Right atrium auricular region (tissue), 2 donors: ENCODE measurements at regions not wholly inside any gene's neighbourhood (a gene's known extent, or its start where the extent isn't known, plus 50 kb on each side); places are given as distances from the start of the nearest gene placed in this dataset.

ENCODE experiments used
- DNase-seq: peaks from one replicate; pipeline ENCODE4 v3.0.0-alpha.2; 2019; ENCODE audit warnings: low spot score
- H3K27ac ChIP-seq, 2 donors: fragments of 200-600 bp; sonication (generic); 1 replicate in 1 of 2; 2 replicates in 1 of 2; pipeline ENCODE4 v1.5.1; 2016 to 2019
- H3K27me3 ChIP-seq, 2 donors: fragments of 200-600 bp; sonication (generic); one replicate each; pipeline versions ENCODE4 v1.5.1 to v1.6.0; 2017 to 2019
- H3K36me3 ChIP-seq: fragments of 200-600 bp; sonication (generic); one replicate; pipeline ENCODE4 v1.5.1; 2016
- H3K4me1 ChIP-seq, 2 donors: fragments of 200-600 bp; sonication (generic); one replicate each; pipeline versions ENCODE4 v1.5.1 to v1.6.0; 2017 to 2019
- H3K4me3 ChIP-seq, 2 donors: fragments of 200-600 bp; sonication (generic); 1 replicate in 1 of 2; 2 replicates in 1 of 2; pipeline ENCODE4 v1.5.1; 2017 to 2019; ENCODE audit warnings: mild to moderate bottlenecking in 1 of 2, moderate library complexity in 1 of 2
- H3K9me3 ChIP-seq, 2 donors: fragments of 200-600 bp; sonication (generic); one replicate each; pipeline ENCODE4 v1.5.1; 2019
- TF ChIP-seq, protein P1 (sequence below), 2 donors: fragments of 200-600 bp; sonication (generic); IDR thresholded peaks; one replicate each; pipeline ENCODE4 v1.5.1; 2019; ENCODE audit warnings: antibody characterized with exemption in 2 of 2

DNA sequence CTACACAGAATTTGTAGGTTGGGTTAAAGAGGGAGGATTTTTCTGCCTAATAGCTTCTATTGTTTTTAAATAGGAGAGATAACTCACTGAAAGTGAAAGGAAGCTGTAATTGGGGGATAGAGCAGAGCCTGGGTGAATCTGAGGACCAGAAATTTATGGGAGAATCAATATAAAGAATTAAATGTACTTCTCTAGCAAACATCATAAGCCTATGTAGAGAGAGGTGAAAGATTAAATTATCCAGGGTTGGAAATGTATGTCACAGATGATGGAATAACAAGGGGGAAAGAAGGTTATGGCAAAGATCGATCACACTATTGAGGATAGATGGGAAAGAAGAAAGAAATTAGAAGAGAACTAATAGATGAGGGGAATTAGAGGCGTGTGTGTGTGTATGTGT, 104.4 kb upstream of the DCAF8L1 start:
- Histone ChIP-seq H3K4me3 (no peak overlapping the region), H3K4me1 (no peaks in the 10 kb centered on the region), H3K27me3 (no peaks in the 10 kb centered on the region), H3K9me3 (no peaks in the 10 kb centered on the region), H3K36me3 (no peaks in the 10 kb centered on the region), H3K27ac (no peak overlapping the region)
- TF ChIP-seq, protein P1, sequence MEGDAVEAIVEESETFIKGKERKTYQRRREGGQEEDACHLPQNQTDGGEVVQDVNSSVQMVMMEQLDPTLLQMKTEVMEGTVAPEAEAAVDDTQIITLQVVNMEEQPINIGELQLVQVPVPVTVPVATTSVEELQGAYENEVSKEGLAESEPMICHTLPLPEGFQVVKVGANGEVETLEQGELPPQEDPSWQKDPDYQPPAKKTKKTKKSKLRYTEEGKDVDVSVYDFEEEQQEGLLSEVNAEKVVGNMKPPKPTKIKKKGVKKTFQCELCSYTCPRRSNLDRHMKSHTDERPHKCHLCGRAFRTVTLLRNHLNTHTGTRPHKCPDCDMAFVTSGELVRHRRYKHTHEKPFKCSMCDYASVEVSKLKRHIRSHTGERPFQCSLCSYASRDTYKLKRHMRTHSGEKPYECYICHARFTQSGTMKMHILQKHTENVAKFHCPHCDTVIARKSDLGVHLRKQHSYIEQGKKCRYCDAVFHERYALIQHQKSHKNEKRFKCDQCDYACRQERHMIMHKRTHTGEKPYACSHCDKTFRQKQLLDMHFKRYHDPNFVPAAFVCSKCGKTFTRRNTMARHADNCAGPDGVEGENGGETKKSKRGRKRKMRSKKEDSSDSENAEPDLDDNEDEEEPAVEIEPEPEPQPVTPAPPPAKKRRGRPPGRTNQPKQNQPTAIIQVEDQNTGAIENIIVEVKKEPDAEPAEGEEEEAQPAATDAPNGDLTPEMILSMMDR (IDR thresholded peaks at IDR 0.05), result no peak
- no peak for DNase-seq

DNA sequence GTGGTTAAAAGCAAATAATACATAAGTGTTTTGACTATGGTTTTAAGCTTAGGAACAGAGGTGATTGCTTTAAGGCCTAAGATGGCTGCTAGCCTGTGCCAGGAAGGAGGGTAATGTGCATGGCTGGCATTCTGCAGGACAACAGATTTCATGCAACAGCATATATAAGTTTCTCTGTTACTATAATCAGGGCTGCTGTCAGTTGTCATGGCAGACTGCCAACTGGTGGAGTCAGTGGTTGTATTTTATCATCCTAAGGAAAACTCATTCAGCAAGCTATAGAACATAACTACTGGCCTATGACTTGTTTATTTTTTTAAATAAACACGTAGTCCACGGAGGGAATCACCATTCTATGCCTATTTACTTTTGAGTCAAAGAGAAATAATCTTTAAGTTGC, 77.7 kb upstream of the DCAF8L1 start:
- TF ChIP-seq, protein P1 (IDR thresholded peaks at IDR 0.05), result no peak
- no peaks in the 10 kb centered on the region for H3K27me3 ChIP-seq
- peaks cover 0 to 10% of the 10 kb centered on the region in 2 donors for H3K9me3 ChIP-seq
- DNase-seq, result peak; percentile 26
- no peaks in the 10 kb centered on the region for H3K36me3 ChIP-seq
- no peaks in the 10 kb centered on the region for H3K4me1 ChIP-seq
- H3K27ac ChIP-seq, result no peak overlapping the region
- no peak overlapping the region for H3K4me3 ChIP-seq

DNA sequence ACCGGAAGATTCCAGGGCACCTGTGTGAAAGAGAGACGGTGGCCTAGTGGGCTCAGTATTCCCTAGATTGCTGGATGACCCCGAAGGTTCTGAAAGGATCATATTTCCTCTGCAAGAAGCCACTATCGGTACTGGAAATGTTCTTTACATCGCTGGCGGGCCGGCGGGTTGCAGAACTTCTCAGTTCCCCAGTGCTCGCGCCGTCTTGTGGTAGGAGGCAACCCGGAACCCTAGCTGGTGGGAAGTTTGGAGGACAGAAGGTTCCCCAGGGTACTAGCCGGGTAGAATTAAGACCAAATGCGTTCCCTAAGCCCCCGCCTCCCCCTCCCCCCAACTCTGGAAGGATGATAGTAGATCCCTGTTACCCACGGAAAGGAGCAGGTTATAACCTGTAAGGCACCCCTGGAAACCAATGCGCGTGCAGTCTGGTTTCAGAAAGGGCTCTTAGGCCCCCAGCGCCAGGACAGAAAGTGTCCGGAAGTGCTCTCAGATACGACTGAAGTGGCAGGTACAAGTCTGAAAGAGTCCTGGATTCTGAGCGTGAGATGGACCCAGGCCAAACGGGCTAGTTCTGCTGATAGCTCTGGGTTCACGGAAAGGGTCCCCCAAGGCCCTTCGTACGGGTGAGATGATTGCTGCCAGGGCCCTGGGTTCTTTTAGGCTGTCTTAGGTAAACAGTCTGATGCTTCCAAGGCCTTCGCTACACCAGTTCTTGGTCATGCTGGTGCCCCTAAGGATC, 61.7 kb upstream of the DCAF8L1 start:
- Histone ChIP-seq H3K4me1 (no peaks in the 10 kb centered on the region), H3K27ac (no peak overlapping the region), H3K4me3 (no peak overlapping the region), H3K36me3 (no peaks in the 10 kb centered on the region), H3K9me3 (no peaks in the 10 kb centered on the region), H3K27me3 (no peaks in the 10 kb centered on the region)
- DNase-seq, result peak; percentile 21
- TF ChIP-seq, protein P1 (IDR thresholded peaks at IDR 0.05), result no peak

DNA sequence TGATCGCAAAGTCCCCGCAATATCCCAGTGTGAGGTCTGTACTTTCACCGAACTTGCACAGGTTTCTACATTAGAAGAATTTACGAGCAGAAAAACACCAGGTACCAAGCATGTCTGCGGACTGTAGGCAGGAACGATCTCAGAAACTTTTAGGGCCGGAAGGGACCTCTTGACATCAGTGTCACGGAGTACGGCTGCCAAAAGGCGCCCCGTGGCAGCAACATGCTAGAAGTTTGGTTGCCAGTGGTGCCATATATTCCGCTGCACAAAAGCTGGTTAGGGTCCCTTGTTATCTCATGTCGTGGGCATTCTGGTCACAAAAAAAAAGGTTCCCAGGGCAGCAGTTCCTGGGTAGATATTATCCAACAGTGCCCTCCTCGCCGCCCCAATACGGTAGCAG, 61.0 kb upstream of the DCAF8L1 start:
- no peaks in the 10 kb centered on the region for H3K4me1 ChIP-seq
- no peaks in the 10 kb centered on the region for H3K27me3 ChIP-seq
- no peak overlapping the region for H3K27ac ChIP-seq
- no peaks in the 10 kb centered on the region for H3K36me3 ChIP-seq
- H3K4me3 ChIP-seq, result no peak overlapping the region
- TF ChIP-seq, protein P1 (IDR thresholded peaks at IDR 0.05), result no peak
- no peak for DNase-seq
- H3K9me3 ChIP-seq, result no peaks in the 10 kb centered on the region

DNA sequence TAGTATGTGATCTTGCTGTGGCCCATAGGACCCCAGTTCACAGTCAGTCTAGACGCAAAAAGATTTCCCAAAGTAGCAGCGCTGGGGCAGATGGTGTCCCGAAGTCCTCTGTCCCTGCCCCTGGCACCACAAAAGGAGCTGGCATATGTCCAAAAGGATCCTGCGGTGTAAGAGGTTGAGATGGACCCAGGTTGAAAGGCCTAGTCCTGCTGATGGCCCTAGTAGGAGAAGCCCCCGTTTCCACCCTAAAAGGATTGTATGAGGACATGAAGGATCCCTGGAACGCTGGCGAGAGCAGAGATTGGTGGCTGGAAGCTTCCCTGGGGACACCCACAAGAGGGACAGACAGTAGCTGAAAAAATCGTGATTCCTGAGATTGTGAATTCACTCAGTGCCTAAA, 58.0 kb upstream of the DCAF8L1 start:
- TF ChIP-seq, protein P1 (IDR thresholded peaks at IDR 0.05), result no peak
- DNase-seq, result peak; percentile 49
- Histone ChIP-seq H3K4me1 (no peaks in the 10 kb centered on the region), H3K27me3 (no peaks in the 10 kb centered on the region), H3K4me3 (no peak overlapping the region), H3K9me3 (no peaks in the 10 kb centered on the region), H3K27ac (no peak overlapping the region), H3K36me3 (no peaks in the 10 kb centered on the region)
